ENCODE measurements at regions not wholly inside any gene's neighbourhood (a gene's known extent, or its start where the extent isn't known, plus 50 kb on each side); places are given as distances from the start of the nearest gene placed in this dataset.

DNA sequence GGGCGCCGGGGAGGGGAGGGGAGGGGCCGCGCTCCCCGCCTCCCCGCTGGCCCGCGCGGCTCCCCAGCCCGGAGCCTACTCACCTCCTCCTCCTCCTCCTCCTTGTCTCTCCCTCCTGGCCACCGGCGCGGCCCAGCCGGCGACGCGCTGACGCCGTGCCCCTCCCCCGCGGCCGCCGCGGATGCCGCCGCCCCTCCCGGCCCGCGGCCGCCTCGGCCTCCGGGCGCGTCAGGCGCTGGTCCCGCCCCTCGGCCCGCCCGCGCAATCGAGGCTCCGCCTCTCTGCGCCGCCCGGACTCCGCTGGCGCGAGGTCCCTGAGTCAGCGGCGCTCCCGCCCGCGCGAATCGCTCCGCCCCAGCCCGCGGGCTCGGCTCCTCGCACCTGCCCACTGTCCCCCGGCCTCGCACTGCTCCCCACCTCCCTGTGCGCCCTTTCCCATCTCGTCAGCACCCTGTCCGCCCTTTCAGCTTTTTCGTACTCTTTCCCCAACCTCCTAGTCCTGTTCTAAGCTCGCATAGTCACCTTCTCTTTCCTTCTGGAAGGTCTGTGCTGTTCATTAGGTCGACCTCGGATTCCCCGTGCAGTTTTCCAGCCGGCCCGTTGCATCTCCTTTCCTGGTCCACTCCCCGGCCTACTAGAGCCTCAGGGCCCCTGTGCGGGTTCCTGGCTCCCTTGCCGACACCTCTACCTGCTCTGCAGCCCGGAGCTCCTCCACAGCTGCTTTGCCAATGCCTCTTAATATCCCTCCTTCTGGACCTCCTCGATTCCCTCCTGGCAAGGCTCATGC is 187.4 kb downstream of the ZEB2 start (continued):
- no peak for TF ChIP-seq FOXM1 (IDR thresholded peaks at IDR 0.05; ENCODE audit: low read depth)
- no peak for TF ChIP-seq FOXM1 (CRISPR knock-in tag; IDR thresholded peaks at IDR 0.05; ENCODE audit: low read depth)
- no peak for TF ChIP-seq ZNF707 (CRISPR knock-in tag; conservative IDR thresholded peaks at IDR 0.05)
- TF ChIP-seq TGIF2 (CRISPR knock-in tag; IDR thresholded peaks at IDR 0.05) = no peak
- TF ChIP-seq ATF6 (CRISPR knock-in tag; IDR thresholded peaks at IDR 0.05) = 0 out of 2 replicates have a peak, but pooled peaks have one; percentile 53
- peak; percentile 85; the same call in 1 of the 2 replicates for TF ChIP-seq HLTF (IDR thresholded peaks at IDR 0.05)
- no peak for TF ChIP-seq FIP1L1 (IDR thresholded peaks at IDR 0.05; ENCODE audit: low read depth, low read length, poor library complexity, severe bottlenecking)
- peak; percentile 74 for TF ChIP-seq E2F3 (CRISPR knock-in tag; IDR thresholded peaks at IDR 0.05)
- TF ChIP-seq HMGN3 (IDR thresholded peaks at IDR 0.05; ENCODE audit: borderline replicate concordance, extremely low read depth, insufficient read length, low read depth, low read length) = peak; percentile 74
- TF ChIP-seq HOXB6 (CRISPR knock-in tag; IDR thresholded peaks at IDR 0.05; ENCODE audit: borderline replicate concordance) = no peak
- peak; percentile 27; the same call in 1 of the 2 replicates for TF ChIP-seq MTA2 (IDR thresholded peaks at IDR 0.05; ENCODE audit: low read depth)
- no peak for TF ChIP-seq ZNF511 (CRISPR knock-in tag; IDR thresholded peaks at IDR 0.05)
- TF ChIP-seq FOXJ2 (tag; IDR thresholded peaks at IDR 0.05) = no peak
- TF ChIP-seq ZNF24 (IDR thresholded peaks at IDR 0.05) = no peak
- peak; percentile 61 for TF ChIP-seq CTBP1 (IDR thresholded peaks at IDR 0.05; ENCODE audit: borderline replicate concordance)
- TF ChIP-seq ZNF232 (CRISPR knock-in tag; IDR thresholded peaks at IDR 0.05) = no peak
- TF ChIP-seq POLR2A (conservative IDR thresholded peaks at IDR 0.05) = peak; percentile 85
- TF ChIP-seq SMARCE1 (IDR thresholded peaks at IDR 0.05) = peak; percentile 79
- no peak for TF ChIP-seq LEF1 (IDR thresholded peaks at IDR 0.05)
- TF ChIP-seq, protein P1, sequence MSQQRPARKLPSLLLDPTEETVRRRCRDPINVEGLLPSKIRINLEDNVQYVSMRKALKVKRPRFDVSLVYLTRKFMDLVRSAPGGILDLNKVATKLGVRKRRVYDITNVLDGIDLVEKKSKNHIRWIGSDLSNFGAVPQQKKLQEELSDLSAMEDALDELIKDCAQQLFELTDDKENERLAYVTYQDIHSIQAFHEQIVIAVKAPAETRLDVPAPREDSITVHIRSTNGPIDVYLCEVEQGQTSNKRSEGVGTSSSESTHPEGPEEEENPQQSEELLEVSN (IDR thresholded peaks at IDR 0.05; ENCODE audit: borderline replicate concordance in 1 of 2, extremely low read depth in 1 of 2, insufficient read depth in 1 of 2, insufficient read length in 1 of 2, low read depth in 1 of 2, low read length in 1 of 2, poor library complexity in 1 of 2, severe bottlenecking in 1 of 2) = peak; percentile 94 to 97
- TF ChIP-seq ZBTB9 (CRISPR knock-in tag; IDR thresholded peaks at IDR 0.05) = no peak
- TF ChIP-seq KLF13 (tag; IDR thresholded peaks at IDR 0.05; ENCODE audit: borderline replicate concordance, low read depth) = no peak
- no peak for TF ChIP-seq RUNX1 (IDR thresholded peaks at IDR 0.05; ENCODE audit: low read depth)
- TF ChIP-seq PTBP1 (IDR thresholded peaks at IDR 0.05; ENCODE audit: low read depth, low read length) = no peak
- TF ChIP-seq DMBX1 (CRISPR knock-in tag; IDR thresholded peaks at IDR 0.05; ENCODE audit: borderline replicate concordance) = no peak
- TF ChIP-seq ZNF507 (tag; conservative IDR thresholded peaks at IDR 0.05) = no peak
